GM19351 (cell line): ENCODE measurements at regions not wholly inside any gene's neighbourhood (a gene's known extent, or its start where the extent isn't known, plus 50 kb on each side); places are given as distances from the start of the nearest gene placed in this dataset.

ENCODE experiments used
- ATAC-seq: cut with Tn5 transposase; IDR thresholded peaks from one replicate; pipeline ENCODE4 v1.9.1; 2021; ENCODE audit warnings: mild to moderate bottlenecking, moderate library complexity; ENCODE audit not compliant: unreplicated experiment

DNA sequence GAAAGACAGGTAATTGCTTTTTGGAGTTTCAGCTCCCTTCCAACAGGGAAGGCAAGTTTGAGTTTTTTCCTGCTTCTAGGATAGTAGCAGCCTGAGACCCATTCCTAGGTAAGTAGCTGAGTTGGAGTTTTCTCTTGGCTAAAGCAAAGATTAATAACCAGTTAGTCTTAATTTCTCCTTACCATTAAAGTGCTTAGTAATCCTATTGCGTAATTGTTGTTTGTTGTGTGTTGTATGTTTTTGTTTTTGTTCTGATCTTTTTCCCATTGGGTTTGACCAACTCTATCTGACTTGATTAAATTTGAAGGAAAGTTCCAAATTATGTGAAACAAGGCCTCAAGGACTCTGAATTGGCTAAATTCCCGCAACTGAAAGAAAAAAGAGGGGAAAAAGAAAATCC lies 83.5 kb downstream of the TBX22 start:
- ATAC-seq = no peak

DNA sequence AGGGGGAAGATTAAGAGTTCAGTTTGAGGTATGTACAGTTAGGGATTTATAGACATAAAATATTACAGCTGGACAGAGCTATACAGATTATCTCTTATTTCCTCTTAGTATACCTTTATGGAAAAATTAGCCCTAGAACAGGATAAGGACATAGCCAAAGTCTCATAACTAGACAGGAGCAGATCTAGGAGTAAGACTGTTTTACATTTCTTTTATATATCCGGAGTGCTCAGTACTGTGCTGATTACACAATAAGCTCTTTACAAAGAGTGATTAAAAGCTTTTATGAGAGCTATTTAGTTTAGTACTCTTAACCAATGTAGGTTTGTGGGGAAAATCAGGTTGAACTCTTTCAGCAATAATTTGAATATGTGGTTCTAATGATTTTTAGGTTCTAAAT lies 105.8 kb downstream of the TBX22 start:
- no peak for ATAC-seq

DNA sequence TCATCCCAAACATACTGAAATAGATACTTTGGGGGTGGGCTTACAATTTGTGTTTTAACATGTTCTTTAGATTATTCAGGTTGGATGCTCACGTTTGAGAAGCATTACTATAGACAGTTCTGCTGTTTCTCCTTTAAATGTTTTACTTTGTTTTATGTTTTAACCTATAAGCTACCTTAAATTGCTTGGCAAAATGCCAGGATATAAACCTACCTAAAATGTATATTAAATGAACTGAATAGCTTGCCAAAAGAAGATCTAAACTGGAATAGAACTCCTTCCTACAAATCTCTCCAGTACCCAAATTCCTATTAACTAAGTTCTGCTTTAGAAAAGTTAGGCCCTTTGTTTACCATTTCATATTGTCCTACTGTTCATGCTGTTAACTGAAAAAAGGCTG lies 124.4 kb downstream of the TBX22 start:
- no peak for ATAC-seq

DNA sequence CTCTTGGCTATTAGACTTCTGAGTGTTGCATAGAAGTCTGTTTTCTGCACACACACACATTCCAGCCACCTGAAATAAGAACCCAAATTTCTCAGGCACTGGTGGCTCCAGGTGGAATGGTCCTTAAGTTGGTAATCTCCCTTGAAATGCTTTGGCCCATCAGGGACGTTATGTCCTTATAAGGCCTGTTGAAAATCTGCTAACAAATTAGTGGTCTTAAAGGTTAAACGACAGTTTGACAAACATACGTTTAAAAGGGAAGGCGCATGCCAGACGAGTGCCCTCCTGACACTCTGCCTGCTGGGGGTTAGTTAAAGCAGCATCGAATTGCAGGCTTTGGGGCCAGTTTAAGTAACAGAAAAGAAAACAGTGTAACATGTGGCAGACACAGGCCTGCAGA lies 125.0 kb downstream of the TBX22 start:
- ATAC-seq = no peak

DNA sequence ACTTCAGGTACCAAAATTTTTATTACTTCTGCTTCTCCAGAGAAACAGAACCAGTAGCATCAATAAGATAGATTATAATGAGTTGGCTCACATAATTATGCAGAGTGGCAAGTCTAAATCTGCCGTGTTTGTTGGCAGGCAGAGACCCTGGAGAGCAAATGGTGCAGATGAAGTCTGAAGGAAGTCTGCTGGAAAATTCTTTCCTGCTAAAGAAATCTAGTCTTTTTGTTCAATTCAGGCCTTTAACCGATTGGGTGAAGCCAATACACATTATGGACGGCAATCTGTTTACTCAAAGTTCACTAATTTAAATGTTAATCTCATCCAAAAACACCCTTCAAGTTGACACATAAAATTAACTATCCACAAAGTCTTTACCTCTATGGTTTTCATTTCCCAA lies 156.0 kb downstream of the TBX22 start:
- no peak for ATAC-seq

DNA sequence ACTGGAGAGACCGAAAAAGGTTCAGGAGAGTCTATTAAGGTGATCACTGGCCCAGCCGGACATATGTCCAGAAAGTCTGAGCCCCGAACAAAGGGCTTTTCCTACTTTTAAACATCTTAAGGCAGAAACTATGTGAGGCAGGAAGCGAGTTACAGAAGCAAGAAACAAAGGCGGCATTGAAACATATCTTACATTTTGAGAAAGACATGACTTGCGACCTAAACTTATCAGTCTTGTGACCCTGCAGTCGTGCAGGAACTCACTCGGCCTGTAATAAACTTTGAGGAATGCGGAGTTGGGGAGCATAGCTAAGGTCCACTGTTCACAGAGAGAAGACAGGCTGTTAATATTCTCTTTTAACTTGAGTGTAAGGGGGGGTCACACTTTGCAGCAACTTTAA lies 158.7 kb downstream of the TBX22 start:
- ATAC-seq = no peak

DNA sequence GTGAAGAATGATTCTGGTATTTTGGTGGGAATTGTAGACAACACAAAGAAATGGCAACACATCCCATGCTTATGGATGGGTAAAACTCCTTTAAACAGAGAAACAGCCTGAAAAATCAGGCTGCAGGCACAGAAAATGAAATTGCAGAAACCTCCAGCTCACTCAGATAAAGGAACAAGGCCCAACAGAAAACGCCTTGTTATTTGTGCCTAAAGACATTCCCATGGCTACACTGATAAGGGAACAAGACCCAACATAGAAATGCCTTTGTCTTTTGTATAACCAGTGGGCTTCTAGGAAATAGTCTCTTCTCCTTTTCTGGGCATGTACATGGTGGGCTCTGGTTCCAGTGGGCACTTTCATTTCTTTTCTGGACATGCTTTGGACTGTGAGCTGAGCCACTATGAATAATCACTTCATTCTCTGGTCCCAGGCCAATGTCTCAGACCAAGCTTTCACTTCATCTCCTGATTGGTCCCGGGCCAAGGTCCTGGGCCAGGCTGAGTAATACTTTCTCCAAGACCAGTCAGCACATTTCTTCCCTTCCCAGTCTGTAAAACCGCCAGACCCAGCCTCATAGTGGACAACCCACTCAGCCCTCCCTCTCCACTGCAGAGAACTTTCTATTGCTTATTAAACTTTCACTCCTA lies 160.5 kb downstream of the TBX22 start:
- no peak for ATAC-seq

DNA sequence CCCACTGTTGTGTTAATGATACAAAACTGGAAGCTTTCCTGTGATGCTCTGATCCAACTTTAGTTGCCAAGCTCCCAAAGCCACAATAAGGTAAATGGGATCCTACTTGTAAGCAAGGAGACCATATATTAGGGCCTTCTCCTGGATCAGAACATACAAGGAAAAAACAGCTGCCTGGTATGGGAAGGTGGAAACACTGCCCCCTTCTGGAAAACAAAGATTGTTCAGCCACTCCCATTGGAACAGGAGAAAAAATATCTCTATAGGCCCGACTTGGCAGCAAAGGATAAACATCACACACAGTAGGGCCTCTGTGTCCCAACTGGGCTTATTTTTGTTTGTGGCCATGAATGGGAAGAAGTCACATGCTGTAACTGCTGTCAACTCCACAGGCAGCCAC lies 166.5 kb downstream of the TBX22 start:
- ATAC-seq = no peak

DNA sequence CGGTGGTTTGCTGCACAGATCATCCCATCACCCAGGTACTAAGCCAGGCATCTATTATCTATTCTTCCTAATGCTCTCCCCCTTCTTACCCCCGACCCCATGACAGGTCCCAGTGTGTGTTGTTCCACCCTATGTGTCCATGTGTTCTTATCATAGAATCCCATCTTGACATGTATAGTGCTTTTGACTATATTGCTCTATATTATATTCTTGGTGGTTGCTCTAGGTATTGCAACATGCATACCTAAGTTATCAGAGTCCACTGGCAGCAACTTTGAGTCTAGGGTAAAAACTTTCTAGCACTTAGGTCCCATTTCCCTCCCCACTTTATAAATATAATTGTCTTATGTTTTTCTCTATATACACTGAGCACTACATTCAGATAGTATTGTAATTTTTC lies 170.3 kb downstream of the TBX22 start:
- no peak for ATAC-seq

DNA sequence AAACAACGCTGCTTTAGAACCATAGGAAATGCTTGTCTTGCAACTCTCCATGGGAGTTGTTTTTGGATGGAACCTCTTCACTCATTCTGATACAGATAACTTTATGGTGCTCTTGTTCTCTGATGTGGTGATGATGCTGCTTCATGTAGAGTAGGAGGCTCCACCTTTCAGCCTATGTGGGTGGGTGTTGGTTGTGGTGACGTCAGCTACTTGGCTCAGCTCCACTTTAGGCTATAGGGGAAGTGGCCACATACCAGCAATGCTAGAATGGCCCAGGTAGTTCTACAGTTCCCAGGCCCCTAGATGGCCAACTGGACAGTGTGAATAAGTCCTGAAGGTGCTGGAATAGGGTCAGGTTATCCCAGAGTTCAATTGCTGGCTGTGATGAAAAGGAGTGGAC lies 192.1 kb downstream of the TBX22 start:
- ATAC-seq = no peak

DNA sequence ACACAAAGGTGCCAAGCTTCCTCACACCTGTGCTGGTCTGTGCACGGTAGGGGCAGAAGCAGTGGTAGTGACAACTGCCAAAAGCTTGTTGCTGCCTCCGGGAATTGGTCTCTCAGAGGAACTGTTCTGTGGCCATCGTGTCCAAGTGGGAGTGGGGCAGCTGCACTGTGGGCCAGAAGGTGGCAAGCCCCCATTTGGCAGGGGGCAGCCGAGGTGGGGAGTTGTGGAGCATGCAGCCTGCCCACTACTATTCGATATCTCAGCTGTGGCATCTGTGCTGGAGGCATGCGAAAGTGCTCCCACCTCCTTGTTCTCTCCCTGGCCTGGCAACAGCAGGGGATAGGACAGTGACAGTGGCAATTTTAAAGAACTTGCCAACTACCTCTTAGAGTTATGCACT lies 192.8 kb downstream of the TBX22 start:
- ATAC-seq = no peak

DNA sequence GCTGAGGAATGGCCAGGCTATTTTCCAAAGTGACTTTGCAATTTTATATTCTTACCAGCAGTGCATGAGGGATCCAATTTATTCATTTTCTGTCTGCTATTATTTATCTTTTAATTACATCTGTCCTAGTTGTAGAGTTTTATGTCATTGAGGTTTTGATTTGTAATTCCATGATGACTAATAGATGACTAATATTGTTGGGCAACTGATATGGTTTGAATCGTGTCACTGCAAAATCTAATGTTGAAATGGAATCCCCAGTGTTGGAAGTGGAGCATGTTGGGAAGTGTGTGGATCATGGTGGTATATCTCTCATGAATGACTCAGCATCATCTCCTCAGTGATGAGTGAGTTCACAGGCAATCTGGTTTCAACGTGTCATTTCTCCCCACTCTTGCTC lies 201.5 kb downstream of the TBX22 start:
- no peak for ATAC-seq

DNA sequence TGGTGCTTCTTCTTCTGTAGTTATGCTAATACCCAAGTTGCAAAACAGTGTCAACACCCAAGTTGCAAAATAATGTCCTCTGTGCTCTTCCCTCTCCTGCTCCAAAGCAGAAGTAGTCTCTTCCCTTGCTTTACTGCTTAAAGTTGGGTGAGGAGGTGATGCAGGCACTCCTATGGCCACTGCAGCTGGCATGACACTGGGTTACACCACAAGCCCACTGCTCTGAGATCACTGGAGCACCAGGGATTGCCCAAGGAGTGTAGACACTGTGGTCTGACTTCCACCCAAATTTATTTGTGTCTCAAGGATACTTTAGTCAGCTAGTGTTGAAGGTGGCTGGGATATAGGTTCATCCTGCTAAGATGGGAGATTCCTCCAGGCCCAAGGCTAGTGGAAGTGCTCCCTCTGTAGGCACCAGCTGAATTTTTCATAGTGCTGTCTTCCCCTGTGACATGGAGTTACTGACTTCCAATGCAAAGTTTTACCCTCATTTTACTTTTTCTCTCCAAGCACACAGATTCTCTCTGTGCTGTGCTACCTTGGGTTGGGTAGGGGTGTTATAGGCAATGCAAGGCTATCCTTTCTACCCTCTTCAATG lies 196.2 kb upstream of the TENT5D start:
- no peak for ATAC-seq

DNA sequence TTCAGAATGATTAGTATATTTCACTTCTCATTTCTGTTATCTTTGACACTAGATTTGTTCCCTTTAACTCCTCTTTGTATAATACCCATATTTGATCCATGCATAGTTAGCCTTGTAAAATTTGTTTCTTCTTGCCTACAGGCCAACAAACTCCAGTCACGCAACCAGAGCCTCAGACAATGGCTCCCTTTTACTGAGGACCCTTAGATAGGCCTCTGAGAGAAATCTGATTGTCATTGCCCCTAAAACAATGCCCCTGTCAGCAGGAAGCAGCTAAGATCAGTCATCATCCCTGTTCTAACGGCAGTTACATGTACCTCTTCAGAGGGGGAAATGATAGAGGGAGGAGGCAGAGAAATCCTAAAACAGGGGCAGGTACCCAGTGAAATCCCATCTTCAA lies 190.6 kb upstream of the TENT5D start:
- ATAC-seq = no peak

DNA sequence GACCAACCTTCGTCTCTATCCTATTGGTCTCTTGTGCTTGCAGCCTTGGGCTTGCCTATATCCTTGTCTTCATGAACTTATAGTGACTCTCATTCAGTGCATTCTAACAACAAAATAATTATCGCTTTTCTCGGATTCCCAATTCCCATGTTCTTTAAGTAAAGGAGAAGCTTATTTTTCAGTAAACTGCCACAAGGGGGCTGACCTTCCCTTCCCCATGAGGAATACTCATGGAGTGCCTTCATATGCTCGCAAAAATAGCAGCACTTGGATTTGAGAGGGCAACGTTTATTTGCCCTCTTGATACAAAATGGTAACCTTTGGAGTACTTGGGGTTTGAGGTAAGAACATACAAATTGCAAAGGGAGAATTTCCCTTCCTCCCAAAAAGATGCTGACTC lies 183.2 kb upstream of the TENT5D start:
- ATAC-seq = no peak

DNA sequence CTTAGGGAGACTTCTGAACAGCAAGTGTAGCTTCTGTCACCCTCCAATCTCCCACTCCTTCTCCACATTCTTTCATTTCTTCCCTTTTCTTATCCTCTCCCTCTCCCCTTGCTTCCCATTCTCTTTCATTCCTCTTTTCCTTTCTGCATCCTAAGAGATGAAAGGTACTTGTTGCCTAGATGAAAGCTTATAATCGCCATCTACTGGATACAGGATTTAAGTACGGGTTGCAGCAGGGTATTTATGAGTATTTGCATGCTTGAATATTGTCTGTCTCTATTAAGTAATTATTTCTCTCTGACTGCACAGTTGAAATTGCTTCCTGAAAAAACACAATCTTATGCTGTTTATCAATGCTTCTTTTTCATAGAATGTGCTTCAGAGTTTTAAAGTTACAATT lies 174.0 kb upstream of the TENT5D start:
- no peak for ATAC-seq

DNA sequence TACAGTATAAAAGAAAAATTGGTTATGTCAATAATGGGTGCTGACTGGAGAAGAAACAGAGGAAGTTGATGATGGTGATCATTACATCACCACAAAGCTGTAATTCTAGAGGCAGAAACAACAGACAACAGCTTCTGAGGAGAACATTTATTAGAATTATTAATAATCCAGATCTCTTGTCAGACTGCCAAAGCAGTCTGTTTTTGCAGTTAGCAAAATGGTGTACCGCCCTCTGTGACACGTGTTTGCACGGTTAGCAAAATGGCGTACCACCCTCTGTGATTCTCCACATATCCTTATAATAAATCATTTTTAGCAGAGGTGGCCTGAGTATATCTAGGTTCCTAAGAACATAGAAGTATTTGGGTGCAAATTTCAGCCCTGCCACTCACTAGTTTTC lies 154.0 kb upstream of the TENT5D start:
- no peak for ATAC-seq

DNA sequence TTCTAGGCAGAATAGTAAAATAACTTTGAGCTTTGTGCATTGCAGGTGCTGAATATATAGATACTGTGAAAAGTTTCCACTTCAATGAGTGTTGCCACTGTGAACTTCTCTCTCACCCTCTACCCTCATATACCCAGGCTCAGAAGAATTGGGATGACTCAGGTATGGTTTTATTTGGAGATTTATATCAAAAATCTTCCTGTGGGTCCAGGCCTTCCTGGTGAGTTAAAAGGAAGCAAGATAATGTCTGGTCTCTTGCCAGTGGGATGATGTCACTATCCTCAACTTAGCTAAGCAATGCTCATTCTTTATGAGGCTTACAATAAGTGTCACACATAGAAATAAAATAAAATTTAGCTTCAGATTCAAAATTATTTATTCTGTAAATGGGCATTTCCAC lies 153.3 kb upstream of the TENT5D start:
- no peak for ATAC-seq

DNA sequence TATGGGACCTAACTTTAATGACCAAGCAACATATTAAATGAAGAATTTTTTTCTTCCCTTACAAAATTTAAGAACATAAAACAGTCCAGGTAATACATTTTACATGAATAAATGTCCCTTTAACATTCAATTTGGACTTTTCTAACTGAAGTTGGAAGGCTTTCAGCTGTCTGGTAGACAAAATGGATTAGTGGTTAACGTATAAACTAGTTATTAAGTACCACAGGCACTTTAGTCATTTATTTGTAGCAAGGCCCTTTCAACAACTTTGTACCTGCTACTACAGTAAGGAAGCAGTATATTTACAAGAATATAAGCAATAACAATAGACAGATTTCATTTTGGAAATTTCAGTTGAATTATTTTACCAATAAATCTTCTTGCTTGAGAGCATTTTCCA lies 152.5 kb upstream of the TENT5D start:
- no peak for ATAC-seq

DNA sequence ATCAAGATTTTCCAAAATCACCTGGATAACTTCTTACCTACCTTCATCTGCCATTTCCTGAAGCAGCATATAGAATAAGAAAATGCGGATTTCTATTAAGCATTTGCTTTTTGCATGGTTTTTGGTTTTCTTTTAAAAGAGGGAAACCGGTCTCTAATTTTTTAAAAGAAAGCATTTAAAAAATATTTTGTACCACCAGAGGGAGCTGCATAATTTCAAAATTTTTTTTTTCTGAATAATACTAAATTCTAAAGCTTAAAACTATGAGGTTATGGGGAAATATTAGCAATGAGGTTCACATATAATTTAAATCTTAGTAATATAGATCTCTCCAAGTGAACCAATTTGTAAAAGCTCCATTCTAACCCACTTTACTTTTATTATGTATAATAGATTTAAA lies 137.7 kb upstream of the TENT5D start:
- ATAC-seq = no peak

DNA sequence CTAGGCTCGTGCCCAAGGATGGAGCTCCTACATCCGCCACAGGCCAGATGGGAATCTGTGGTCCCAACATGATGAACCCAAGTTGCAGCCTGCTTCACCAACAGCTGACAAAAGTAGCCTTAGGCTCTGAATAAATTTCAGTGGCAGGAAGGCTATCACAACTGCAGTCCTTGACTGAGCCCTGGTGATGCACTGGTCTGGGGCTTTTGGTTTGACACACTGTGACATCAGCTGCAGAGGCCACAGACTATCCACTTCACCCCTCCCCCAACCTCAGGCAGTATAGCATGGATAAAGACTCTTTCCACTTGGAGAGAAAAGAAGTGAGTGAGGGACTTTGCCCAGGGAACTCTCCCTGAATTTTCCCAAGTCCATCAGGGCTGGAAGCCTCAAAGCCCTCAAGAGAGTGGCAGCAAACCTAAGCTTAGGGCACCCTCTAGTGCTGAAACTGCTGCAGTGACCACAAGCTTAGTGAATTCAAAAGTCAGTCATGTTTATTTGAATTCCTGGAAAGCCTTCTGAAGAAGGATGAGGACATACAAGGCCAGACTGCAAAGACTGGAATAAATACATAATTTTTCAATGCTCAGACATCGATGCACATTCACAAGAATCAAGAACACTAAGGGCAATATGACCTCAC lies 135.0 kb upstream of the TENT5D start:
- peak; percentile 83 for ATAC-seq

DNA sequence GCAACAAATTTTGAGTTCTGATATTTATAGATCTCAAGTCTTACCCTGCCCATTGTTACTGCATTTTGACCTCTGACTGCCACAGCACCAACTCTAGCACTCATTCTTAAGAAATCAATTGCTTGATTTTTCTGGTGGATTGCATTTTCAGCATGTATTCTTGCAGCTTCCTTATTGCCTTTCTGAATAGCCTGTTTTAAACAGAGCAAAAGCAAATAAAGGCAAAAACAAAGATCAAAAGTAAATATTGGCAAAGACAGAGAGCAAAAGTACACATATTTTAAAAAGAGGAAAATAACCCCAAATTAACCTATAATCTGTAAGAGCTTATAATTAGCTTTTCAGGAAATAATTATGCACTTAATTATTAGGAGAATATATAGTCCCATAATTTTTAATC lies 129.4 kb upstream of the TENT5D start:
- no peak for ATAC-seq

DNA sequence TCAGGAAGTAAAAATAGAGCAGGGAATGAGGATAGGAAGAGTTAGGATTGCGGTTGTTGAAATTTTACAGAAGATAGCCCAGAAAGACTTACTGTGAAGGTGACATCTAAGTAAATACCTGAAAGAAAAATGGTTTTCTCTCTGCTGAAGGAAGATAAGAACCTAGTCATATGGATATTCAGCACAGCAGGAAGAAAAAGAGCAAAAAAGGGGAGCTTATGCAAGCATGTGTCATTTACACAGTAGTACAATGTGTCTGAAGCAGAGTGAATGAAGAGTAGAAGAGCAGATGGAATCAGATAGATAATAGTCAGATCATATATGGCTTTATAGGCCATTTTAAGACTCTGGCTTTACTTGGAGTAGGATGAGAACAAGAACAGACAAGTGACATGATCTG lies 126.9 kb upstream of the TENT5D start:
- ATAC-seq = no peak
